Gastroesophageal sphincter (tissue), 3 donors: ENCODE measurements at regions not wholly inside any gene's neighbourhood (a gene's known extent, or its start where the extent isn't known, plus 50 kb on each side); places are given as distances from the start of the nearest gene placed in this dataset.
"Not testable (repeated sequence)": the region's sequence is repeated elsewhere in the genome, so short reads cannot be mapped to it uniquely, and the experiment has no call there.

ENCODE experiments used
- CTCF ChIP-seq, 4 experiments: fragments of 200-600 bp in 2 of 4; fragments of 450-650 bp in 2 of 4; sonication (generic) in 1 of 4; IDR thresholded peaks; one replicate each; pipeline ENCODE4 v1.5.1; 2017 to 2019; ENCODE audit warnings: antibody characterized with exemption in 4 of 4, mild to moderate bottlenecking in 2 of 4, moderate library complexity in 2 of 4
- EP300 ChIP-seq: sonication (generic); formaldehyde crosslinking; IDR thresholded peaks from one replicate; pipeline ENCODE4 v1.6.1; 2017; ENCODE audit warnings: antibody characterized with exemption, mild to moderate bottlenecking
- POLR2A ChIP-seq, 2 donors: fragments of 450-650 bp; IDR thresholded peaks; one replicate each; pipeline ENCODE4 v1.6.1; 2017; ENCODE audit warnings: antibody characterized with exemption in 2 of 2, mild to moderate bottlenecking in 2 of 2, moderate library complexity in 1 of 2
- POLR2AphosphoS5 ChIP-seq: sonication (generic); formaldehyde crosslinking; IDR thresholded peaks from one replicate; pipeline ENCODE4 v1.6.1; 2017; ENCODE audit warnings: antibody characterized with exemption

DNA sequence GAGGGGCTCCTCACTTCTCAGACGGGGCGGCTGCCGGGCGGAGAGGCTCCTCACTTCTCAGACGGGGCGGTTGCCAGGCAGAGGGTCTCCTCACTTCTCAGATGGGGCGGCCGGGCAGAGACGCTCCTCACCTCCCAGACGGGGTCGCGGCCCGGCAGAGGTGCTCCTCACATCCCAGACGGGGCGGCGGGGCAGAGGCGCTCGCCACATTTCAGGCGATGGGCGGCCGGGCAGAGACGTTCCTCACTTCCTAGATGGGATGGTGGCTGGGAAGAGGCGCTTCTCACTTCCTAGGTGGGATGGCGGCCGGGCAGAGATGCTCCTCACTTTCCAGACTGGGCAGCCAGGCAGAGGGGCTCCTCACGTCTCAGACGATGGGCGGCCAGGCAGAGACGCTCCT lies 167.4 kb upstream of the C2CD4B start:
- not testable (repeated sequence) for TF ChIP-seq CTCF (IDR thresholded peaks at IDR 0.05); EP300; POLR2A (IDR thresholded peaks at IDR 0.05); POLR2AphosphoS5
